ENCODE measurements at regions not wholly inside any gene's neighbourhood (a gene's known extent, or its start where the extent isn't known, plus 50 kb on each side); places are given as distances from the start of the nearest gene placed in this dataset.

GRCh38 chr6:8670792-8671191, 235.4 kb upstream of the SLC35B3 start:
- DNase-seq, result no peak

- no peak for DNase-seq
Measured at GRCh38 chr6:8664700-8665099, 229.4 kb upstream of the SLC35B3 start.

GRCh38 chr6:8664070-8664469, 228.7 kb upstream of the SLC35B3 start:
- no peak for DNase-seq

GRCh38 chr6:8659404-8660189, 224.3 kb upstream of the SLC35B3 start:
- DNase-seq, result no peak

GRCh38 chr6:8658416-8658815, 223.1 kb upstream of the SLC35B3 start:
- DNase-seq, result no peak

GRCh38 chr6:8657522-8657921, 222.2 kb upstream of the SLC35B3 start:
- no peak for DNase-seq

- DNase-seq, result no peak
Measured at GRCh38 chr6:8655670-8656454, 220.5 kb upstream of the SLC35B3 start.

- no peak for DNase-seq
Measured at GRCh38 chr6:8652710-8653109, 217.4 kb upstream of the SLC35B3 start.

- no peak for DNase-seq
Measured at GRCh38 chr6:8651998-8652397, 216.7 kb upstream of the SLC35B3 start.

GRCh38 chr6:8645212-8645611, 209.9 kb upstream of the SLC35B3 start:
- no peak for DNase-seq

- DNase-seq, result no peak
Measured at GRCh38 chr6:8644306-8644705, 209.0 kb upstream of the SLC35B3 start.

- DNase-seq, result no peak
Measured at GRCh38 chr6:8642854-8643253, 207.5 kb upstream of the SLC35B3 start.

GRCh38 chr6:8642131-8642530, 206.8 kb upstream of the SLC35B3 start:
- no peak for DNase-seq

- DNase-seq, result no peak
Measured at GRCh38 chr6:8639928-8640649, 204.7 kb upstream of the SLC35B3 start.

GRCh38 chr6:8637896-8638597, 202.7 kb upstream of the SLC35B3 start:
- no peak for DNase-seq

GRCh38 chr6:8633762-8634161, 198.4 kb upstream of the SLC35B3 start:
- no peak for DNase-seq

GRCh38 chr6:8628736-8629135, 193.4 kb upstream of the SLC35B3 start:
- DNase-seq, result no peak

GRCh38 chr6:8628063-8628462, 192.7 kb upstream of the SLC35B3 start:
- no peak for DNase-seq

GRCh38 chr6:8627085-8627861, 191.9 kb upstream of the SLC35B3 start:
- DNase-seq, result no peak

- no peak for DNase-seq
Measured at GRCh38 chr6:8624665-8625064, 189.3 kb upstream of the SLC35B3 start.

- DNase-seq, result no peak
Measured at GRCh38 chr6:8623441-8623840, 188.1 kb upstream of the SLC35B3 start.

- DNase-seq, result no peak
Measured at GRCh38 chr6:8619853-8620252, 184.5 kb upstream of the SLC35B3 start.

Data from stimulated activated naive CD4-positive, alpha-beta T cell treated with Interleukin-2 at 50 U/mL for 16 hours (primary cell).